ENCODE measurements at regions not wholly inside any gene's neighbourhood (a gene's known extent, or its start where the extent isn't known, plus 50 kb on each side); places are given as distances from the start of the nearest gene placed in this dataset.

GRCh38 chr11:64441127-64441526 lies 82.2 kb downstream of the RPS6KA4 start:
- TF ChIP-seq CTCF (IDR thresholded peaks at IDR 0.05; ENCODE audit: control insufficient read depth, extremely low read depth, insufficient read depth), result no peak

GRCh38 chr11:64443001-64443400 lies 84.0 kb downstream of the RPS6KA4 start:
- no peak for TF ChIP-seq CTCF (IDR thresholded peaks at IDR 0.05; ENCODE audit: control insufficient read depth, extremely low read depth, insufficient read depth)
- no peak overlapping the region for H3K4me3 ChIP-seq (ENCODE audit: low read depth, low read length)
- DNase-seq (ENCODE audit: low read depth), result no peak

More at GRCh38 chr11:64441127-64441526, 82.2 kb downstream of the RPS6KA4 start:
- DNase-seq (ENCODE audit: low read depth), result no peak
- H3K4me3 ChIP-seq (ENCODE audit: low read depth, low read length), result no peak overlapping the region

- H3K4me3 ChIP-seq (ENCODE audit: low read depth, low read length), result no peak overlapping the region
- TF ChIP-seq CTCF (IDR thresholded peaks at IDR 0.05; ENCODE audit: control insufficient read depth, extremely low read depth, insufficient read depth), result no peak
- no peak for DNase-seq (ENCODE audit: low read depth)
Observed at GRCh38 chr11:64444838-64445441, 86.0 kb downstream of the RPS6KA4 start.

- DNase-seq (ENCODE audit: low read depth), result no peak
- no peak overlapping the region for H3K4me3 ChIP-seq (ENCODE audit: low read depth, low read length)
- TF ChIP-seq CTCF (IDR thresholded peaks at IDR 0.05; ENCODE audit: control insufficient read depth, extremely low read depth, insufficient read depth), result no peak
Observed at GRCh38 chr11:64445651-64446050, 86.7 kb downstream of the RPS6KA4 start.

- no peak for TF ChIP-seq CTCF (IDR thresholded peaks at IDR 0.05; ENCODE audit: control insufficient read depth, extremely low read depth, insufficient read depth)
- peak overlapping the region; percentile 38 for H3K4me3 ChIP-seq (ENCODE audit: low read depth, low read length)
- DNase-seq (ENCODE audit: low read depth), result peak; percentile 86
Observed at GRCh38 chr11:64447831-64448598, 89.1 kb downstream of the RPS6KA4 start.

GRCh38 chr11:64448599-64449380 lies 89.8 kb downstream of the RPS6KA4 start:
- TF ChIP-seq CTCF (IDR thresholded peaks at IDR 0.05; ENCODE audit: control insufficient read depth, extremely low read depth, insufficient read depth), result peak; percentile 85
- H3K4me3 ChIP-seq (ENCODE audit: low read depth, low read length), result peak overlapping the region; percentile 40
- DNase-seq (ENCODE audit: low read depth), result no peak

Measured in LNCaP clone FGC (cell line).